DOHH2 (cell line): ENCODE measurements at regions not wholly inside any gene's neighbourhood (a gene's known extent, or its start where the extent isn't known, plus 50 kb on each side); places are given as distances from the start of the nearest gene placed in this dataset.

Experiments
- H3F3A ChIP-seq: fragments of 200-600 bp; sonication (generic), shearing (Covaris generic); 2 replicates; pipeline ENCODE4 v1.6.0; 2016; ENCODE audit warnings: antibody characterized with exemption, mild to moderate bottlenecking; ENCODE audit not compliant: control insufficient read depth, insufficient read depth
- H3K27ac ChIP-seq: fragments of 200-600 bp; sonication (generic); 2 replicates; pipeline ENCODE4 v1.5.1; 2014; ENCODE audit warnings: low read depth, mild to moderate bottlenecking, low read length, moderate library complexity
- H3K27me3 ChIP-seq: fragments of 200-600 bp; sonication (generic); 2 replicates; pipeline ENCODE4 v1.6.1; 2014; ENCODE audit warnings: mild to moderate bottlenecking, low read length, mixed read lengths; ENCODE audit not compliant: control insufficient read depth
- H3K36me3 ChIP-seq: fragments of 200-600 bp; sonication (generic); 2 replicates; pipeline ENCODE4 v1.6.1; 2014; ENCODE audit warnings: mild to moderate bottlenecking, low read length, moderate library complexity, mixed read lengths; ENCODE audit not compliant: control insufficient read depth
- H3K4me1 ChIP-seq: fragments of 200-600 bp; sonication (generic); 2 replicates; pipeline ENCODE4 v1.6.1; 2014; ENCODE audit warnings: mild to moderate bottlenecking, low read length, mixed read lengths; ENCODE audit not compliant: control insufficient read depth
- H3K4me2 ChIP-seq: fragments of 200-600 bp; sonication (generic); 2 replicates; pipeline ENCODE4 v1.6.0; 2014; ENCODE audit warnings: mild to moderate bottlenecking, low read length, moderate library complexity
- H3K4me3 ChIP-seq: fragments of 200-600 bp; sonication (generic); 2 replicates; pipeline ENCODE4 v1.5.1; 2014; ENCODE audit warnings: mild to moderate bottlenecking, low read length, mixed read lengths
- H3K79me2 ChIP-seq: fragments of 200-600 bp; sonication (generic); 2 replicates; pipeline ENCODE4 v1.6.1; 2014; ENCODE audit warnings: mild to moderate bottlenecking, low read length, mixed read lengths; ENCODE audit not compliant: control insufficient read depth
- H3K9me2 ChIP-seq: fragments of 200-600 bp; sonication (generic); replicated peaks from 2 replicates; pipeline ENCODE4 v1.6.1; 2014; ENCODE audit warnings: mild to moderate bottlenecking, low read length, mixed read lengths; ENCODE audit not compliant: control insufficient read depth
- H3K9me3 ChIP-seq: fragments of 200-600 bp; sonication (generic); 2 replicates; pipeline ENCODE4 v1.6.1; 2014; ENCODE audit warnings: antibody characterized with exemption, low read length, mixed read lengths; ENCODE audit not compliant: control insufficient read depth, insufficient read depth
- H4K20me1 ChIP-seq: fragments of 200-600 bp; sonication (generic); 2 replicates; pipeline ENCODE4 v1.6.0; 2014; ENCODE audit warnings: low read depth, mild to moderate bottlenecking, antibody characterized with exemption, low read length, moderate library complexity; ENCODE audit not compliant: control insufficient read depth, insufficient read depth
- EZH2phosphoT487 ChIP-seq: fragments of 200-600 bp; sonication (generic); IDR thresholded peaks from 2 replicates; pipeline ENCODE4 v1.6.1; 2017; ENCODE audit warnings: borderline replicate concordance, mild to moderate bottlenecking, antibody characterized with exemption, low read length, moderate library complexity, mixed read lengths
- TF ChIP-seq, protein P1 (sequence below): fragments of 200-600 bp; sonication (generic); IDR thresholded peaks from one replicate; pipeline ENCODE4 v1.5.1; 2014; ENCODE audit warnings: antibody characterized with exemption, mild to moderate bottlenecking, low read depth, low read length; ENCODE audit not compliant: poor library complexity, severe bottlenecking

DNA sequence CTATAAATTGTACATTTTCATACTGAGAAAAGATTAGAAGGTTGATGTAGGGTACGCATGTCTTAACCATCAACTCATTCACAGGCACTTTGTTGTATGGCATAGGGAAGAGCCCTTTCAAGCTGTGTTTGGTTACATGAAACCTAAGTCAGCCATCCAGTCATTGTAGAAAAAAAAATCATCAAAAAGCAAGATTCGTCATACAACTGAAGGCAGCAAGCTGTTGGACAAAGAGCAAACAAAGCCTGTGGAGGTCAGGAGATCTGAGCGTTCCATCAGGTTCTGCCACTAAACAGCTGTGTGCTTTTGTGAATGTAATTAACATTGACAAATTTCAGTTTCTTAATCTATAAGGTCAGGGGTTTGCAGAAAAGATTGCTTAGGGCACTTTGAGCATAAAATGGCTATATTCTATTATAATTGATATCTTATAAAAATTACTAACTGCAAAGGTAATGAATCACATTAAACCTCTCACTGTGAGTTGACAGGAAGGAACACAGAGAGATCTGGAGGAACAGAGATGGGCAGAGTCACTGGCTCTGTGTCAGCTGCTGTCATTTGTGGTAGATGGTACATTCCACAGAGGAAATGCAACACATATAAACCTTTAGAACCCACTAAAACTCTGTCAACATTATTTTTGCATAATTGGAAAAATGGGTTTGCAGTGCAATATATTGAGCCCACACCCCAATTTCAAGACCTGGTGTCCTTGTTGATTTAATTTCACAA is 66.3 kb upstream of the MYOCD start:
- Histone ChIP-seq H3K4me1 (no peaks in the 10 kb centered on the region), H3K4me3 (no peak overlapping the region), H3K79me2 (no peaks in the 10 kb centered on the region), H3K27ac (no peak overlapping the region), H4K20me1 (no peaks in the 10 kb centered on the region), H3K36me3 (no peaks in the 10 kb centered on the region), H3K4me2 (no peak overlapping the region), H3K9me3 (no peaks in the 10 kb centered on the region), H3K9me2 (no peaks in the 10 kb centered on the region), H3F3A (no peaks in the 10 kb centered on the region), H3K27me3 (no peaks in the 10 kb centered on the region)
- TF ChIP-seq, protein P1, sequence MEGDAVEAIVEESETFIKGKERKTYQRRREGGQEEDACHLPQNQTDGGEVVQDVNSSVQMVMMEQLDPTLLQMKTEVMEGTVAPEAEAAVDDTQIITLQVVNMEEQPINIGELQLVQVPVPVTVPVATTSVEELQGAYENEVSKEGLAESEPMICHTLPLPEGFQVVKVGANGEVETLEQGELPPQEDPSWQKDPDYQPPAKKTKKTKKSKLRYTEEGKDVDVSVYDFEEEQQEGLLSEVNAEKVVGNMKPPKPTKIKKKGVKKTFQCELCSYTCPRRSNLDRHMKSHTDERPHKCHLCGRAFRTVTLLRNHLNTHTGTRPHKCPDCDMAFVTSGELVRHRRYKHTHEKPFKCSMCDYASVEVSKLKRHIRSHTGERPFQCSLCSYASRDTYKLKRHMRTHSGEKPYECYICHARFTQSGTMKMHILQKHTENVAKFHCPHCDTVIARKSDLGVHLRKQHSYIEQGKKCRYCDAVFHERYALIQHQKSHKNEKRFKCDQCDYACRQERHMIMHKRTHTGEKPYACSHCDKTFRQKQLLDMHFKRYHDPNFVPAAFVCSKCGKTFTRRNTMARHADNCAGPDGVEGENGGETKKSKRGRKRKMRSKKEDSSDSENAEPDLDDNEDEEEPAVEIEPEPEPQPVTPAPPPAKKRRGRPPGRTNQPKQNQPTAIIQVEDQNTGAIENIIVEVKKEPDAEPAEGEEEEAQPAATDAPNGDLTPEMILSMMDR = no peak
- no peak for TF ChIP-seq EZH2phosphoT487

- Histone ChIP-seq H3K4me3 (no peak overlapping the region), H3K27ac (no peak overlapping the region)
- TF ChIP-seq, protein P1 = no peak
- TF ChIP-seq EZH2phosphoT487 = no peak
These were observed 65.3 kb upstream of the MYOCD start for GRCh38 chr17:12600349-12600748.

GRCh38 chr17:12603566-12603965 is 62.1 kb upstream of the MYOCD start:
- H3K9me2 ChIP-seq = no peaks in the 10 kb centered on the region

More at GRCh38 chr17:12600349-12600748, 65.3 kb upstream of the MYOCD start:
- H3K36me3 ChIP-seq = no peaks in the 10 kb centered on the region
- no peaks in the 10 kb centered on the region for H3K9me3 ChIP-seq
- H3K79me2 ChIP-seq = no peaks in the 10 kb centered on the region
- H3K9me2 ChIP-seq = no peaks in the 10 kb centered on the region
- no peaks in the 10 kb centered on the region for H3F3A ChIP-seq
- H3K4me1 ChIP-seq = no peaks in the 10 kb centered on the region
- no peak overlapping the region for H3K4me2 ChIP-seq
- no peaks in the 10 kb centered on the region for H4K20me1 ChIP-seq
- no peaks in the 10 kb centered on the region for H3K27me3 ChIP-seq

More at GRCh38 chr17:12603566-12603965, 62.1 kb upstream of the MYOCD start:
- no peak overlapping the region for H3K4me3 ChIP-seq
- H3F3A ChIP-seq = no peaks in the 10 kb centered on the region
- H3K27me3 ChIP-seq = no peaks in the 10 kb centered on the region
- no peaks in the 10 kb centered on the region for H4K20me1 ChIP-seq
- H3K4me2 ChIP-seq = no peak overlapping the region
- H3K9me3 ChIP-seq = no peaks in the 10 kb centered on the region
- no peaks in the 10 kb centered on the region for H3K4me1 ChIP-seq
- no peak overlapping the region for H3K27ac ChIP-seq
- H3K36me3 ChIP-seq = no peaks in the 10 kb centered on the region
- no peaks in the 10 kb centered on the region for H3K79me2 ChIP-seq
- TF ChIP-seq EZH2phosphoT487 = no peak
- TF ChIP-seq, protein P1 = no peak
